HL-60 (cell line): ENCODE measurements at regions not wholly inside any gene's neighbourhood (a gene's known extent, or its start where the extent isn't known, plus 50 kb on each side); places are given as distances from the start of the nearest gene placed in this dataset.

Experiments used
- GABPA ChIP-seq: IDR thresholded peaks from 2 replicates; pipeline ENCODE4 v1.6.1; 2012; ENCODE audit warnings: low read depth
- SPI1 ChIP-seq: IDR thresholded peaks from 2 replicates; pipeline ENCODE4 v1.6.1; 2012; ENCODE audit warnings: low read depth, mild to moderate bottlenecking, borderline replicate concordance

DNA sequence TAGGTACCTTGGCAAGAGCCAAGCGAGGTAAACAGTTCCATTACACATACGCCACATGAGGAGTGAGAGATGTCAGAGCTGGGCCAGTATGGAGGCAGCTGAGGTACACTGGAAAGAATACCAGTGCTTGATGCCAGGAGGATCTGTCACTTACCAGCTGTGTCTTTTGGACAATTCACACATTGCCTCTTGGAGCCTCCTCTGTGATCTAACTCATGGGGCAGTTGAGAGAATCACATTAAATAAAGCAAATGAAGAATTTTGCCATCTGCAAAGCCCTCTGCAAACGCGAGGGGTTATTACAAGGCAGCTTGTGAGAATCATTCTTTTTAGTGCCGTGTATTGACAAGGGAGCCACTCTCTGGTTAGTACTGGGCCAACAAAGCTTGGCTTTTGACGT, 429.7 kb upstream of the KLF4 start:
- TF ChIP-seq GABPA (no peak), SPI1 (no peak)
